Caco-2 (cell line): ENCODE measurements at regions not wholly inside any gene's neighbourhood (a gene's known extent, or its start where the extent isn't known, plus 50 kb on each side); places are given as distances from the start of the nearest gene placed in this dataset.

Experiments
- BruUV-seq: library from RNA; stranded (reverse); fragments of 400-500 nt; replicated peaks from 2 replicates; lab custom pipeline; 2021; lab: Mats Ljungman, UMichigan
- CTCF ChIA-PET: fragments of 300-600 bp; sonication (Branson Sonifier 250); formaldehyde crosslinking; loops from one replicate; lab custom pipeline; 2022; ENCODE audit warnings: antibody characterized with exemption; lab: Charles Lee
- POLR2A ChIA-PET: fragments of 300-600 bp; sonication (Branson Sonifier 250); formaldehyde crosslinking; loops from one replicate; lab custom pipeline; 2022; ENCODE audit warnings: antibody characterized with exemption; lab: Charles Lee
- DNase-seq, 2 experiments: peaks; one replicate each; pipeline versions ENCODE4 v3.0.0 to v3.0.0-alpha.2; 2020 to 2022
- H3K27me3 ChIP-seq: replicated peaks from 2 replicates; pipeline ENCODE4 v1.6.0; 2011; ENCODE audit warnings: low read length; ENCODE audit not compliant: control insufficient read depth, insufficient read depth
- H3K36me3 ChIP-seq: 2 replicates; pipeline ENCODE4 v1.5.1; 2011; ENCODE audit warnings: low read length; ENCODE audit not compliant: control insufficient read depth, insufficient read depth
- H3K4me1 ChIP-seq: fragments of 250-450 bp; sonication (Bioruptor Pico); 2 replicates; pipeline ENCODE4 v1.5.1; 2020; ENCODE audit warnings: mild to moderate bottlenecking
- H3K4me3 ChIP-seq: 2 replicates; pipeline ENCODE4 v1.5.1; 2011; ENCODE audit warnings: low read depth, mild to moderate bottlenecking, control low read depth, low read length
- H3K9me3 ChIP-seq: fragments of 250-450 bp; sonication (Bioruptor Pico); 2 replicates; pipeline ENCODE4 v1.5.1; 2020; ENCODE audit warnings: mild to moderate bottlenecking, moderate library complexity
- H3K27ac Mint-ChIP-seq: one replicate; pipeline ENCODE4 v1.8.0; 2022; ENCODE audit warnings: mixed read lengths; ENCODE audit not compliant: unreplicated experiment
- H3K27me3 Mint-ChIP-seq: one replicate; pipeline ENCODE4 v1.8.0; 2022; ENCODE audit warnings: mixed read lengths; ENCODE audit not compliant: insufficient read depth, unreplicated experiment
- H3K36me3 Mint-ChIP-seq: one replicate; pipeline ENCODE4 v1.8.0; 2022; ENCODE audit warnings: mild to moderate bottlenecking, mixed read lengths; ENCODE audit not compliant: insufficient read depth, unreplicated experiment
- H3K4me1 Mint-ChIP-seq: one replicate; pipeline ENCODE4 v1.8.0; 2022; ENCODE audit warnings: low read depth, mixed read lengths; ENCODE audit not compliant: unreplicated experiment
- H3K4me3 Mint-ChIP-seq: one replicate; pipeline ENCODE4 v1.8.0; 2022; ENCODE audit warnings: mild to moderate bottlenecking, moderate library complexity, mixed read lengths; ENCODE audit not compliant: unreplicated experiment
- H3K9me3 Mint-ChIP-seq: one replicate; pipeline ENCODE4 v1.8.0; 2022; ENCODE audit warnings: mixed read lengths; ENCODE audit not compliant: unreplicated experiment
- intact Hi-C: fragments of 100-400 bp; cut with micrococcal nuclease; formaldehyde crosslinking; loops from one replicate; pipeline ENCODE4 v1.10.0; 2022; ENCODE audit not compliant: unreplicated experiment
- TF ChIP-seq, protein P1 (sequence below), 2 experiments: fragments of 200-600 bp in 1 of 2; IDR thresholded peaks; 1 replicate in 1 of 2; 2 replicates in 1 of 2; pipeline versions ENCODE4 v1.5.1 to v1.8.0; 2011 to 2022; ENCODE audit warnings: antibody characterized with exemption in 1 of 2, control low read depth in 1 of 2, inconsistent platforms in 1 of 2, low read depth in 1 of 2, low read length in 1 of 2, mild to moderate bottlenecking in 1 of 2, moderate library complexity in 1 of 2; ENCODE audit not compliant: insufficient read depth in 1 of 2, severe bottlenecking in 1 of 2, unreplicated experiment in 1 of 2

DNA sequence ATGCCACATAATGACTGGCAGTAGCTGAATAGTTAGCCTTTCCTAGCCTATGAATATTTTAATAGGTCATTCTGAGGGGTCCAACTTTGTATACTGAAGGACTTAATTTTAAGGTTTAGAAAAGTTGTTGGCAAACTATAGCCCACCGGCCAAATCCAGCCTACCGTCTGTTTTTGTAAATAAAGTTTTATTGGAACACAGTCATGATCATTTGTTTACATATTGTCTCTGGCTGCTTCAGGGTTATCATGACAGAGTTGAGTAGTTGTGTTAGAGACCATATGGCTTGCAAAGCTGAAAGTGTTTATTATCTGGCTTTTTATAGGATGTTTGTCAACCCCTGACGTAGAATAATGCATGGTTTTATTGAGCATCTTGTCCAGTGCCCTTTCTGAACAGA lies 73.4 kb downstream of the NTMT2 start:
- Mint-ChIP-seq H3K27me3 (peaks cover 13% of the 10 kb centered on the region), H3K4me3 (no peak overlapping the region), H3K27ac (no peak overlapping the region), H3K4me1 (peaks cover 12% of the 10 kb centered on the region), H3K36me3 (peaks cover 6% of the 10 kb centered on the region), H3K9me3 (peaks cover 9% of the 10 kb centered on the region)
- Histone ChIP-seq H3K4me1 (peaks cover 10% of the 10 kb centered on the region; the same call in 1 of the 2 replicates), H3K27me3 (no peaks in the 10 kb centered on the region), H3K4me3 (no peak overlapping the region), H3K36me3 (no peaks in the 10 kb centered on the region), H3K9me3 (no peaks in the 10 kb centered on the region)
- intact Hi-C loops = no loop called here
- no TSS peak for BruUV-seq
- POLR2A ChIA-PET = no interaction called here
- no peak for DNase-seq
- TF ChIP-seq, protein P1, sequence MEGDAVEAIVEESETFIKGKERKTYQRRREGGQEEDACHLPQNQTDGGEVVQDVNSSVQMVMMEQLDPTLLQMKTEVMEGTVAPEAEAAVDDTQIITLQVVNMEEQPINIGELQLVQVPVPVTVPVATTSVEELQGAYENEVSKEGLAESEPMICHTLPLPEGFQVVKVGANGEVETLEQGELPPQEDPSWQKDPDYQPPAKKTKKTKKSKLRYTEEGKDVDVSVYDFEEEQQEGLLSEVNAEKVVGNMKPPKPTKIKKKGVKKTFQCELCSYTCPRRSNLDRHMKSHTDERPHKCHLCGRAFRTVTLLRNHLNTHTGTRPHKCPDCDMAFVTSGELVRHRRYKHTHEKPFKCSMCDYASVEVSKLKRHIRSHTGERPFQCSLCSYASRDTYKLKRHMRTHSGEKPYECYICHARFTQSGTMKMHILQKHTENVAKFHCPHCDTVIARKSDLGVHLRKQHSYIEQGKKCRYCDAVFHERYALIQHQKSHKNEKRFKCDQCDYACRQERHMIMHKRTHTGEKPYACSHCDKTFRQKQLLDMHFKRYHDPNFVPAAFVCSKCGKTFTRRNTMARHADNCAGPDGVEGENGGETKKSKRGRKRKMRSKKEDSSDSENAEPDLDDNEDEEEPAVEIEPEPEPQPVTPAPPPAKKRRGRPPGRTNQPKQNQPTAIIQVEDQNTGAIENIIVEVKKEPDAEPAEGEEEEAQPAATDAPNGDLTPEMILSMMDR (IDR thresholded peaks at IDR 0.05; ENCODE audit: insufficient read depth in 1 of 2, low read depth in 1 of 2, low read length in 1 of 2, severe bottlenecking in 1 of 2, unreplicated experiment in 1 of 2) = no peak
- CTCF ChIA-PET = no interaction called here

DNA sequence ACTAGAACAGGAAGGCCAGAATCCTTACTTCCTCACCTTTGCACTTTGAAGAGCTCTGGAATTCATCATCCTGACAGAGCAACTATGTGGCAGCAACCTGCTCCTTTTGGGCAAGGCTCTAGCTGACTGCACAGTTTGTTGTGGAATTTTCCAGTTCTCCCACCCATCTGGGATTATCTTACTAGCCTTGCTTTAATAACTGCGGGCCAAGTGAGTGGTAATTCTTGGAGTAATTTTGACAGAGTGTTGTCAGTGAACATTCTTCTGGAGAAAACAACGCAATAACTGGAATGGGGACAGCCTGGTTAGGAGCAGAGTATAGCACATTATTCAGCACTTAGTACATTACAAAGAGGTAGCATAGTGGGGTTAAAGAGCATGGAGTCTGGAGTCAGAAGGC lies 75.3 kb downstream of the NTMT2 start:
- CTCF ChIA-PET = no interaction called here

DNA sequence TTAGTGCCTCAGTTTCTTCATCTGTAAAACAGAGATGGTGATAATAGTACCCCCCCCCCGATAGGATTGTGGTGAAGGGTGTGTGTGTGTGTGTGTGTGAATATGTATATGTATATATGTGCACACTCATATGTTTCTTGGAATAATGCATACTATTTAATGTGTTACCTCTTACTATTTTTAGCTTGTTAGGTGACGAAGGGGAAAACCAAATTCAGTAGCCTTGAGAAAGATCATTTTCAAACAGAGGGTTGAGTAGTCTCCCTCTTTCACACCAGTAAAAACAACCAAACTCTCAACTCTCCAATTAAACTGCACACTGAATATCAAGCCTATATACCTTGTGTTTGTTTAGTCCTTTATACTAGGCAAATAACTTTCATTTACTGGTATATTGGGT lies 75.7 kb downstream of the NTMT2 start:
- POLR2A ChIA-PET = no interaction called here
- Mint-ChIP-seq H3K4me3 (no peak overlapping the region), H3K27me3 (peaks cover 5% of the 10 kb centered on the region), H3K36me3 (no peaks in the 10 kb centered on the region), H3K27ac (no peak overlapping the region), H3K9me3 (peaks cover 9% of the 10 kb centered on the region), H3K4me1 (peaks cover 12% of the 10 kb centered on the region)
- DNase-seq = no peak
- Histone ChIP-seq H3K27me3 (no peaks in the 10 kb centered on the region), H3K9me3 (no peaks in the 10 kb centered on the region), H3K4me1 (peaks cover 10% of the 10 kb centered on the region; the same call in 1 of the 2 replicates), H3K36me3 (no peaks in the 10 kb centered on the region), H3K4me3 (no peak overlapping the region)
- no TSS peak for BruUV-seq
- intact Hi-C loops = no loop called here
- CTCF ChIA-PET = no interaction called here
- TF ChIP-seq, protein P1 (IDR thresholded peaks at IDR 0.05; ENCODE audit: insufficient read depth in 1 of 2, low read depth in 1 of 2, low read length in 1 of 2, severe bottlenecking in 1 of 2, unreplicated experiment in 1 of 2) = no peak

More for the DNA sequence above, 75.3 kb downstream of the NTMT2 start:
- peak in 1 of 2 experiments; percentile 46 for DNase-seq
- intact Hi-C loops = no loop called here
- H3K4me3 Mint-ChIP-seq = no peak overlapping the region
- Histone ChIP-seq H3K4me3 (no peak overlapping the region), H3K36me3 (no peaks in the 10 kb centered on the region), H3K4me1 (peaks cover 10% of the 10 kb centered on the region; the same call in 1 of the 2 replicates), H3K9me3 (no peaks in the 10 kb centered on the region), H3K27me3 (no peaks in the 10 kb centered on the region)
- peak overlapping the region; percentile 3 for H3K27ac Mint-ChIP-seq
- TF ChIP-seq, protein P1 (IDR thresholded peaks at IDR 0.05; ENCODE audit: insufficient read depth in 1 of 2, low read depth in 1 of 2, low read length in 1 of 2, severe bottlenecking in 1 of 2, unreplicated experiment in 1 of 2) = no peak
- H3K4me1 Mint-ChIP-seq = peaks cover 12% of the 10 kb centered on the region
- H3K27me3 Mint-ChIP-seq = peaks cover 5% of the 10 kb centered on the region
- no TSS peak for BruUV-seq
- H3K9me3 Mint-ChIP-seq = peaks cover 9% of the 10 kb centered on the region
- POLR2A ChIA-PET = no interaction called here
- no peaks in the 10 kb centered on the region for H3K36me3 Mint-ChIP-seq
